ENCODE measurements at regions not wholly inside any gene's neighbourhood (a gene's known extent, or its start where the extent isn't known, plus 50 kb on each side); places are given as distances from the start of the nearest gene placed in this dataset.
"Not testable (repeated sequence)": the region's sequence is repeated elsewhere in the genome, so short reads cannot be mapped to it uniquely, and the experiment has no call there.

DNA sequence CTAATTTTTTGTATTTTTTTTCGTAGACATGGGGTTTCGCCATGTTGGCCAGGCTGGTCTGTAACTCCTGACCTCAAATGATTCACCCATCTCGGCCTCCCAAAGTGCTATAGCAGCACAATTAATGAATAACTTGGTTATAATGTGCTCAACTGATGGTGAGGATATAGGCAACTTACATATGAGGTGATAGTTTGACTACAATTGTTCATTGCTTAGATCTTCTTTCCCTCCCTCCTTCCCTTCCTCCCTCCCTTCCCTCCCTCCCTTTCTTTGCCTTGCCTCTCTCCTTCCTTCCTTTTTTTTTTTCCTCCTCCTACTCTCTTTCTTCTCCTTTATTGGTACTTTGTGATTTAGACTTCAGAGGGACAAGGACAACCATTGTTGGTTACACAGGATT is 151.2 kb downstream of the RNF144B start:
- TF ChIP-seq, protein P1, sequence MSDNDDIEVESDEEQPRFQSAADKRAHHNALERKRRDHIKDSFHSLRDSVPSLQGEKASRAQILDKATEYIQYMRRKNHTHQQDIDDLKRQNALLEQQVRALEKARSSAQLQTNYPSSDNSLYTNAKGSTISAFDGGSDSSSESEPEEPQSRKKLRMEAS (IDR thresholded peaks at IDR 0.05; ENCODE audit: low read depth, low read length), result no peak
- TF ChIP-seq, protein P2, sequence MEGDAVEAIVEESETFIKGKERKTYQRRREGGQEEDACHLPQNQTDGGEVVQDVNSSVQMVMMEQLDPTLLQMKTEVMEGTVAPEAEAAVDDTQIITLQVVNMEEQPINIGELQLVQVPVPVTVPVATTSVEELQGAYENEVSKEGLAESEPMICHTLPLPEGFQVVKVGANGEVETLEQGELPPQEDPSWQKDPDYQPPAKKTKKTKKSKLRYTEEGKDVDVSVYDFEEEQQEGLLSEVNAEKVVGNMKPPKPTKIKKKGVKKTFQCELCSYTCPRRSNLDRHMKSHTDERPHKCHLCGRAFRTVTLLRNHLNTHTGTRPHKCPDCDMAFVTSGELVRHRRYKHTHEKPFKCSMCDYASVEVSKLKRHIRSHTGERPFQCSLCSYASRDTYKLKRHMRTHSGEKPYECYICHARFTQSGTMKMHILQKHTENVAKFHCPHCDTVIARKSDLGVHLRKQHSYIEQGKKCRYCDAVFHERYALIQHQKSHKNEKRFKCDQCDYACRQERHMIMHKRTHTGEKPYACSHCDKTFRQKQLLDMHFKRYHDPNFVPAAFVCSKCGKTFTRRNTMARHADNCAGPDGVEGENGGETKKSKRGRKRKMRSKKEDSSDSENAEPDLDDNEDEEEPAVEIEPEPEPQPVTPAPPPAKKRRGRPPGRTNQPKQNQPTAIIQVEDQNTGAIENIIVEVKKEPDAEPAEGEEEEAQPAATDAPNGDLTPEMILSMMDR (IDR thresholded peaks at IDR 0.05; ENCODE audit: low read depth, low read length), result no peak
- no peak for TF ChIP-seq POLR2A (IDR thresholded peaks at IDR 0.05; ENCODE audit: extremely low read depth, insufficient read length)
- TF ChIP-seq MYC (IDR thresholded peaks at IDR 0.05; ENCODE audit: low read depth, low read length), result no peak
- DNase-seq (ENCODE audit: low read depth), result no peak
- H3K4me3 ChIP-seq (ENCODE audit: low read depth, low read length), result no peak overlapping the region

DNA sequence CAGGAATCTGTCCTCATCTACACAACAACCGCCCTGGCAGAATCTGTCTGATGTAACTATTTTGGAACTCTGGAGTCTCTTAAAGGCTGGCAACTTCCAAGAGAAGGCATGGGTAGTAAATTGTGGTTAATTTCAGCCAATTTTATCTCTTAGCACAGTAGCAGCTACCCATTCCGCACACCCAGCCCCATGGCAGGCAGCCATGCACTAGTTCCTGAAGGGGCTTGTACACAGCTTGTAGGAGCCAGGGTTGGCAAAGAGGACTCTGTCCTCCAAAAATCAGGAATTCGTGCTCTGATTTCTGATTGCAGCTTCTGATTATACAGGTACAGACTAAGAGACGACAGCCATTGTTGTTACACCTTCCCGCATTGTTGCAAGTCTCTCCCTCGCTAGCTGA is 155.9 kb downstream of the RNF144B start:
- no peak overlapping the region for H3K4me3 ChIP-seq (ENCODE audit: low read depth, low read length)
- DNase-seq (ENCODE audit: low read depth), result no peak
- TF ChIP-seq, protein P2 (IDR thresholded peaks at IDR 0.05; ENCODE audit: low read depth, low read length), result no peak
- TF ChIP-seq MYC (IDR thresholded peaks at IDR 0.05; ENCODE audit: low read depth, low read length) (no peak), POLR2A (IDR thresholded peaks at IDR 0.05; ENCODE audit: extremely low read depth, insufficient read length) (no peak)
- TF ChIP-seq, protein P1 (IDR thresholded peaks at IDR 0.05; ENCODE audit: low read depth, low read length), result no peak

DNA sequence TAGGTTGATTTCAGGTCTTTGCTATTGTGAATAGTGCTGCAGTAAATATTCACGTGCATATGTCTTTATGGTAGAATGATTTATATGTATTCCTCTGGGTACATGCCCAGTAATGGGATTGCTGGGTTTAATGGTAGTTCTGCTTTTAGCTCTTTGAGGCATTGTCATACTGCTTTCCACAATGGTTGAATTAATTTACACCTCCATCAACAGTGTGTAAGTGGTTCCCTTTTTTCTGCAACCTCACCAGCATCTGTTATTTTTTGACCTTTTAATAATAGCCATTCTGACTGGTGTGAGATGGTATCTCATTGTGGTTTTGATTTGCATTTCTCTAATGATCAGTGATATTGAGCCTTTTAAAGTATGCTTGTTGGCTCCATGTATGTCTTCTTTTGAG is 158.0 kb downstream of the RNF144B start:
- H3K4me3 ChIP-seq (ENCODE audit: low read depth, low read length); DNase-seq (ENCODE audit: low read depth): not testable (repeated sequence)

DNA sequence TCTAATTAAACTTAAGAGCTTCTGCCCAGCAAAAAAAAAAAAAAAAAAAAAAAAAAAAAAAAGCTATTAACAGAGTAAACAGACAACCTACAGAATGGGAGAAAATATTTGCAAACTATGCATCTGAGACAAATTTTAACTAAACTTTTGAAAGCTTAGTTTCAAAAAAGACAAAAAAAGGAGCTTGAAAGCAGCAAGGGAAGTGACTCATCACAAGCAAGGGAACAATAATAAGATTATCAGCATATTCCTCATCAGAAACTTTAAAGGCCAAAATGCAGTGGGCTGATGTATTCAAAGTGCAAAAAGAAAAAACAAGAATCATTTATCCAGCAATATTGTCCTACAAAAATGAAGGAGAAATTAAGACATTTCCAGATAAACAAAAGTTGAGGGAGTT is 158.6 kb downstream of the RNF144B start:
- no peak for DNase-seq (ENCODE audit: low read depth)
- H3K4me3 ChIP-seq (ENCODE audit: low read depth, low read length), result no peak overlapping the region
- TF ChIP-seq, protein P1 (IDR thresholded peaks at IDR 0.05; ENCODE audit: low read depth, low read length), result no peak
- TF ChIP-seq POLR2A (IDR thresholded peaks at IDR 0.05; ENCODE audit: extremely low read depth, insufficient read length), result no peak
- no peak for TF ChIP-seq MYC (IDR thresholded peaks at IDR 0.05; ENCODE audit: low read depth, low read length)
- TF ChIP-seq, protein P2 (IDR thresholded peaks at IDR 0.05; ENCODE audit: low read depth, low read length), result no peak

DNA sequence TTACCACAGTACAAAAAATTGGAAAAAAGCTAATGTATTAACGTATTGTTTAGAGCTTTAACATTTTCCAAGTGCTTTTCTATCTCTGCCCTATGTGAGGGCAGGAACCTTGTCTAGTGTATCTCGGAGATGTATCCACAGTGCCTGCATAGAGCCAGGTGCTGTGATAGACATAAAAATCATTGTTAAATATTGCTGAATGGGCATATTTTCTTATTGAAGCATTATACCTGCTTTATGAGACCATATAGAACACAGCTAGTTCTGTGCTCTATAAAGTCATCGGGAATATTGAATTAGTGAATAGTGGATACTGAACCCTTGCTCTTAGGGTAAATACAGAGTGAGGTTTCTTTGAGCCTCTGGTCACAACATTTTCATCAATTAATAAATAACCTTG is 163.0 kb downstream of the RNF144B start:
- H3K4me3 ChIP-seq (ENCODE audit: low read depth, low read length), result no peak overlapping the region
- TF ChIP-seq POLR2A (IDR thresholded peaks at IDR 0.05; ENCODE audit: extremely low read depth, insufficient read length) (no peak), MYC (IDR thresholded peaks at IDR 0.05; ENCODE audit: low read depth, low read length) (no peak)
- TF ChIP-seq, protein P1 (IDR thresholded peaks at IDR 0.05; ENCODE audit: low read depth, low read length), result no peak
- TF ChIP-seq, protein P2 (IDR thresholded peaks at IDR 0.05; ENCODE audit: low read depth, low read length), result no peak
- DNase-seq (ENCODE audit: low read depth), result no peak

DNA sequence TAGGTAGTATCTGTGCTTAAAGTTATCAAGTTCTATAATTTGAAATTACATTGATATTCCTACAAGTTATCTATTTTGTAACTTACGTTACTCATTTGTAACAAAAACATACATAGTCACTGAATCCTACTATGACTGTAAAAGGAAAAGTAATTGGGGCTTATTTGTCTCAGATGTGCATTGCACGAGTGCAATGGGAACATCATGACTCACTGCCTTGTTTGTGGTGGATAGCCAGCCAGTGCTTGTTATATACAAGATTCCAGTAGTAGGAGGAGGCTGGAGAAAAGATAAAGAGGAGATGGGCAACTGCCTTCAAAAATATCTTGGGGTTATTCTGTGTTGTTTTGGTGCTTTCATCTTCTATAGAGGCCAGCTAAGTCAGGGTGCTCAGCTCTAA is 164.1 kb downstream of the RNF144B start:
- no peak for DNase-seq (ENCODE audit: low read depth)
- TF ChIP-seq MYC (IDR thresholded peaks at IDR 0.05; ENCODE audit: low read depth, low read length) (no peak), POLR2A (IDR thresholded peaks at IDR 0.05; ENCODE audit: extremely low read depth, insufficient read length) (no peak)
- TF ChIP-seq, protein P1 (IDR thresholded peaks at IDR 0.05; ENCODE audit: low read depth, low read length), result no peak
- TF ChIP-seq, protein P2 (IDR thresholded peaks at IDR 0.05; ENCODE audit: low read depth, low read length), result no peak
- H3K4me3 ChIP-seq (ENCODE audit: low read depth, low read length), result no peak overlapping the region
